DND-41 (cell line): ENCODE measurements at regions not wholly inside any gene's neighbourhood (a gene's known extent, or its start where the extent isn't known, plus 50 kb on each side); places are given as distances from the start of the nearest gene placed in this dataset.

Source experiments
- ATAC-seq: fragments of 200-7000 bp; cut with Tn5 transposase; 3 replicates; pipeline ENCODE4 v1.9.1; 2021; ENCODE audit warnings: low read depth; ENCODE audit not compliant: insufficient read depth
- DNase-seq: peaks from one replicate; pipeline ENCODE4 v3.0.0-alpha.2; 2020
- H2AFZ ChIP-seq: 2 replicates; pipeline ENCODE4 v1.6.0; 2012; ENCODE audit warnings: low read depth, low read length
- H3K27ac ChIP-seq: 2 replicates; pipeline ENCODE4 v1.5.1; 2012; ENCODE audit warnings: low read length, inconsistent platforms
- H3K27me3 ChIP-seq: fragments of 200-600 bp; sonication (generic); 2 replicates; pipeline ENCODE4 v1.6.0; 2012; ENCODE audit warnings: low read length, mild to moderate bottlenecking, inconsistent platforms; ENCODE audit not compliant: insufficient read depth, poor library complexity
- H3K36me3 ChIP-seq: 2 replicates; pipeline ENCODE4 v1.5.1; 2012; ENCODE audit warnings: low read length, inconsistent platforms; ENCODE audit not compliant: insufficient read depth
- H3K4me1 ChIP-seq: 2 replicates; pipeline ENCODE4 v1.5.1; 2012; ENCODE audit warnings: mild to moderate bottlenecking, low read length; ENCODE audit not compliant: insufficient read depth
- H3K4me2 ChIP-seq: 2 replicates; pipeline ENCODE4 v1.6.0; 2012; ENCODE audit warnings: mild to moderate bottlenecking, moderate library complexity, low read length, inconsistent platforms; ENCODE audit not compliant: insufficient read depth
- H3K4me3 ChIP-seq, 2 experiments: fragments of 200-600 bp in 1 of 2; shearing (Covaris generic) in 1 of 2; 2 replicates each; pipeline ENCODE4 v1.5.1; 2012 to 2016; ENCODE audit warnings: inconsistent platforms in 2 of 2, low read length in 2 of 2, mild to moderate bottlenecking in 2 of 2, low read depth in 1 of 2, moderate library complexity in 1 of 2
- H3K79me2 ChIP-seq: 2 replicates; pipeline ENCODE4 v1.6.0; 2012; ENCODE audit warnings: low read length, inconsistent platforms; ENCODE audit not compliant: insufficient read depth
- H3K9ac ChIP-seq: 2 replicates; pipeline ENCODE4 v1.6.0; 2012; ENCODE audit warnings: low read depth, mild to moderate bottlenecking, inconsistent platforms, low read length, moderate library complexity
- H3K9me3 ChIP-seq: 2 replicates; pipeline ENCODE4 v1.5.1; 2012; ENCODE audit warnings: low read length, moderate library complexity, mild to moderate bottlenecking, inconsistent platforms; ENCODE audit not compliant: insufficient read depth, severe bottlenecking
- H4K20me1 ChIP-seq: 2 replicates; pipeline ENCODE4 v1.6.0; 2012; ENCODE audit warnings: low read length; ENCODE audit not compliant: insufficient read depth
- EZH2 ChIP-seq: IDR thresholded peaks from 3 replicates; pipeline ENCODE4 v1.6.1; 2012; ENCODE audit warnings: borderline replicate concordance, low read depth, mild to moderate bottlenecking, moderate library complexity, low read length, inconsistent platforms; ENCODE audit not compliant: severe bottlenecking
- TF ChIP-seq, protein P1 (sequence below): IDR thresholded peaks from 2 replicates; pipeline ENCODE4 v1.5.1; 2012; ENCODE audit warnings: borderline replicate concordance, low read length, moderate library complexity, mild to moderate bottlenecking; ENCODE audit not compliant: poor library complexity, severe bottlenecking; ENCODE audit errors: extremely low read depth

DNA sequence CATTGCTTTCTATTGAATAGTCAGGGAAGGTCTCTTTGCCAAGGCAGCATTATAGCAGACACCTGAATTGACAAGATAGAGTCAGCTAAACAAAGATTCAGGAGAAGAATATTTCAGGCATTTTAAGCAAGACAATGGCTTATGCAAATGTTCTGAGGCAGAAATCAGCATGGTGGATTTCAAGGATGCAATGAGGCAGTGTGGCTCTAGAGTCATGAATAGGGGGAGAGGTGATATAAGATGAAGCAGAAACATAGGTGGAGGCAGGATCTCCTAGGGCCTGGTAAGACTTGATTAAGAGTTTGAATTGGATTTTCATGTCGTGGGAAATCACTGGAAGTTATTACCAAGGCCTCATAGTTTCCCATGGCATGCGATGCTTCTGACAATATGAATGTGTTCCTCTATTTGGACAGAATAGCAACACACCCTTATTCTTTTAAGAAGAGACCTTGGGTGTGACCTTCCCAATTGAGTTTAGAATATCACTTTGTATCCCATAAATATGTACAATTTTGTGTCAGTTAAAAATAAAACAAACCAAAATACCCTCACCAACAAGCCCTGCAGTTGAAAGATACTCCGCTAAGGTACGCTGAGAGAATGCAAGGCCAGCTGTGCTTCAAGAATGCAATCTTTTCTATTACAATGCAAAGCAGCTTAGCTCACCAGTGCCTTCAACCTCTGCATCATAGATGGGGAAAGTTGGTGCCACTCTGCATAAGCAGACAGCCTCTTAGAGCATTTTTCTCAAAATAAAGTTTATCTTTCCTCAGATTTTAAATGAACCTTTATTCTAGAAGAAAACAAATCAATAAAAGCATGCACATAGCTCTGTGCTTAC is 139.6 kb upstream of the SALL1 start:
- no peaks in the 10 kb centered on the region for H3K79me2 ChIP-seq
- H3K4me3 ChIP-seq, result no peak overlapping the region
- DNase-seq (no peak), ATAC-seq (no peak)
- H3K4me1 ChIP-seq, result no peaks in the 10 kb centered on the region
- TF ChIP-seq, protein P1, sequence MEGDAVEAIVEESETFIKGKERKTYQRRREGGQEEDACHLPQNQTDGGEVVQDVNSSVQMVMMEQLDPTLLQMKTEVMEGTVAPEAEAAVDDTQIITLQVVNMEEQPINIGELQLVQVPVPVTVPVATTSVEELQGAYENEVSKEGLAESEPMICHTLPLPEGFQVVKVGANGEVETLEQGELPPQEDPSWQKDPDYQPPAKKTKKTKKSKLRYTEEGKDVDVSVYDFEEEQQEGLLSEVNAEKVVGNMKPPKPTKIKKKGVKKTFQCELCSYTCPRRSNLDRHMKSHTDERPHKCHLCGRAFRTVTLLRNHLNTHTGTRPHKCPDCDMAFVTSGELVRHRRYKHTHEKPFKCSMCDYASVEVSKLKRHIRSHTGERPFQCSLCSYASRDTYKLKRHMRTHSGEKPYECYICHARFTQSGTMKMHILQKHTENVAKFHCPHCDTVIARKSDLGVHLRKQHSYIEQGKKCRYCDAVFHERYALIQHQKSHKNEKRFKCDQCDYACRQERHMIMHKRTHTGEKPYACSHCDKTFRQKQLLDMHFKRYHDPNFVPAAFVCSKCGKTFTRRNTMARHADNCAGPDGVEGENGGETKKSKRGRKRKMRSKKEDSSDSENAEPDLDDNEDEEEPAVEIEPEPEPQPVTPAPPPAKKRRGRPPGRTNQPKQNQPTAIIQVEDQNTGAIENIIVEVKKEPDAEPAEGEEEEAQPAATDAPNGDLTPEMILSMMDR, result no peak
- no peak for TF ChIP-seq EZH2
- H3K9me3 ChIP-seq, result no peaks in the 10 kb centered on the region
- H3K27me3 ChIP-seq, result no peaks in the 10 kb centered on the region
- H2AFZ ChIP-seq, result no peak overlapping the region
- H3K27ac ChIP-seq, result no peak overlapping the region
- no peak overlapping the region for H3K9ac ChIP-seq
- no peaks in the 10 kb centered on the region for H3K36me3 ChIP-seq
- H3K4me2 ChIP-seq, result no peak overlapping the region
- no peaks in the 10 kb centered on the region for H4K20me1 ChIP-seq

DNA sequence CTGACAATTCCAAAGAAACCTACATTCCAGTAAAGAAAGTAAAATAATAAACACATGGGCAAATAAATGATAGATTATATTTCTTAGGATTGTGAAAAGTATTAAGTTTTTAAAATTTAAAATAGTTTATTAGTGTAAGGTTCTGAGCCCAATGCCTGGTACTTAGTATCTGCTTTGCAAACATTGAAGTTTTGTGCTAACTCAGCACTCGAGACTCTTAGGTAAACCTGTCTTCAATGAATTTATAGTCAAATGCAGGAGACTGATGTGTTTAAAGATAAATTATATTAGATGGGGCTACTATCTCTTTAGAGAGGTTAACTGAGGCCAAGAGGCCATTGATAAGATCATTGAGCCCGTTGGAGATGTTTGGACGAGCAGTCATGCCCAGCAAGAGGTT is 138.3 kb upstream of the SALL1 start:
- no peak overlapping the region for H3K9ac ChIP-seq

DNA sequence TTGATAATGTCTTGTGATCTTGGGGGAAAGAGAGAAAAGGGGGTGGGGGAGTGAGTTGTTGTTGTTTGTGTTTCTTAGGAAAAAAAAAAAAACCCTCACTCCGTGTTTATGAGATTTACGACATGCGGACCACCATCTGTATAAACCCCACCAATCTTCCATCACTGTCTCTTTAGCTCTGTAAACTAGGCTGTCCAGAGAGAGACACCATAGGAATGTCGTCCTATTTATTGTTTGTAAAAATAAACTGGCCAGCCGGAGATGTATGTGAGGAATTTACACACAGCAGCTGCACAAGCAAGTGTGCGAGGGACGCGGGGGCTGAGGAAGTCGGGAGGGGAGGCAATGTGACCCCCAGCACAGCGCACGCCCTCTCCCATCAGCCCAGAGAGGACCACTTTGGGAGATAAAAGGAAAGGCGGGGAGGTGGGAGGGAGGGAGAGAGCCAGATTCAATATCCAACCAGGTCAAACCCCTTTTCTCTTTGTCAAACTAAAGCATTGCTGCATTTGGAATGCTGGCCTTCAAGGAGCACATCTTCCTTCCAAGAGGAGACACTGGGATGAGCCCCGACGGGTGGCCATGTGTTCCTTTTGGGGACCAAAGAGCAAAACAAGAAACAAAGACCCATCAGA is 136.2 kb upstream of the SALL1 start:
- no peaks in the 10 kb centered on the region for H3K79me2 ChIP-seq
- TF ChIP-seq EZH2, result no peak
- TF ChIP-seq, protein P1, result no peak
- ATAC-seq (no peak), DNase-seq (no peak)
- no peak overlapping the region for H3K4me3 ChIP-seq
- no peaks in the 10 kb centered on the region for H3K36me3 ChIP-seq
- H3K4me1 ChIP-seq, result no peaks in the 10 kb centered on the region
- H3K27ac ChIP-seq, result no peak overlapping the region
- no peak overlapping the region for H3K9ac ChIP-seq
- no peak overlapping the region for H2AFZ ChIP-seq
- H3K4me2 ChIP-seq, result no peak overlapping the region
- no peaks in the 10 kb centered on the region for H3K27me3 ChIP-seq
- H3K9me3 ChIP-seq, result no peaks in the 10 kb centered on the region
- H4K20me1 ChIP-seq, result no peaks in the 10 kb centered on the region

More for the DNA sequence above, 138.3 kb upstream of the SALL1 start:
- no peak for DNase-seq
- Histone ChIP-seq H3K79me2 (no peaks in the 10 kb centered on the region), H3K9me3 (no peaks in the 10 kb centered on the region), H3K4me2 (no peak overlapping the region), H3K4me3 (no peak overlapping the region), H3K27ac (no peak overlapping the region), H3K27me3 (no peaks in the 10 kb centered on the region), H3K36me3 (no peaks in the 10 kb centered on the region), H3K4me1 (no peaks in the 10 kb centered on the region), H4K20me1 (no peaks in the 10 kb centered on the region), H2AFZ (no peak overlapping the region)
- no peak for ATAC-seq
- TF ChIP-seq EZH2, result no peak
- TF ChIP-seq, protein P1, result no peak
